GM19043 (cell line): ENCODE measurements at regions not wholly inside any gene's neighbourhood (a gene's known extent, or its start where the extent isn't known, plus 50 kb on each side); places are given as distances from the start of the nearest gene placed in this dataset.

Experiments used
- ATAC-seq: cut with Tn5 transposase; IDR thresholded peaks from one replicate; pipeline ENCODE4 v1.9.1; 2021; ENCODE audit warnings: low read depth; ENCODE audit not compliant: unreplicated experiment

DNA sequence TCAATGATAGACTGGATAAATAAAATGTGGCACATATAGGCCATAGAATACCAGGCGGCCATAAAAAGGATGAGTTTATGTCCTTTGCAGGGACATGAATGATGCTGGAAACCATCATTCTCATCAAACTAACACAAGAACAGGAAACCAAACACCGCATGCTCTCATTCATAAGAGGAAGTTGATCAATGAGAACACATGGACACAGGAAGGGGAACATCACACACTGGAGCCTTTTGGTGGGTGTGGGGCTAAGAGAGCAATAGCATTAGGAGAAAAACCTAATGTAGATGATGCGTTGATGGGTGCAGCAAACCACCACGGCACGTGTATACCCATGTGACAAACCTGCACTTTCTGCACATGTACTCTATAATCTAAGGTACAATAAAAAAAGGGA, 883.4 kb upstream of the PRMT6 start:
- no peak for ATAC-seq

- no peak for ATAC-seq
These were observed 877.7 kb upstream of the PRMT6 start for GRCh38 chr1:106178791-106179190.

GRCh38 chr1:106181866-106182265, 874.6 kb upstream of the PRMT6 start:
- no peak for ATAC-seq

- no peak for ATAC-seq
These were observed 871.4 kb upstream of the PRMT6 start for GRCh38 chr1:106185089-106185488.

GRCh38 chr1:106189780-106190179, 866.7 kb upstream of the PRMT6 start:
- no peak for ATAC-seq

- ATAC-seq: no peak
These were observed 862.3 kb upstream of the PRMT6 start for GRCh38 chr1:106194206-106194605.

GRCh38 chr1:106200711-106201110, 855.8 kb upstream of the PRMT6 start:
- ATAC-seq: no peak

DNA sequence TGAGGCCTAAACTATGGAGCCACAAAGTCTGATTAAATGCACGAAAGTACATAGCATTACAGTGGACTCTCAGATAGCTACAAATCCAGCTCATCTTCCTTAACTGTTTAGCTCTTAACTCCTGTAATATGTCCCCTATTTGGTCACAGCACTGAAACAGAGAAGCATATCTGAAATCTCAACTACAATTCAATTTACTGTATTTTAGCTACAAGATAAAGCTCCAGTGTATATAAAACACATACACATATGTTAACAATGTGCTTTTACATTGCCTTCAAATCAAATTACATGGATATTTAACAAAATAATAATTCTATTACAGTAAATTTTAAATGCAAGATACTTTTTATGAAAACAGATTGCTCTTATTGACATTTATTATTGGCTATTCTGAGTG, 849.3 kb upstream of the PRMT6 start:
- no peak for ATAC-seq

GRCh38 chr1:106217765-106218164, 838.7 kb upstream of the PRMT6 start:
- no peak for ATAC-seq

DNA sequence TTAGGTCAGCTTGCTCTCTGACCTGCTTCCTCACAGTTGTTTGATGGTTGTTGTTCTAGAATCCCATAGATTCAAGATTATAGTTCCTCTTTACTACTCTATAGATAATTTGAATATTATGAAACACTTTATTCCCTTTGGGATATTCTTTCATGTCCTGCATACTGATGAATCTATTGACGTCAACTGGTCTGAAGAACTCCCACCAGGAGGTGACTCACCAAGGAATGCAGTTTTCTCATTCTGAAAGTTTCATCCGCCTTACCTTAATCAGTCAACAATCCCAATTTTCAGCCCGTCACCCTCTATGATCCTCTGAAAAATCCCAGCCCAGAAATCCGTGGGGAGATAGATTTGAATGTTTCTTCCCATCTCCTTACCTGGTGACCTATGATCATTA, 834.1 kb upstream of the PRMT6 start:
- no peak for ATAC-seq

GRCh38 chr1:106223213-106223612, 833.3 kb upstream of the PRMT6 start:
- ATAC-seq: no peak

GRCh38 chr1:106224426-106224825, 832.0 kb upstream of the PRMT6 start:
- ATAC-seq: no peak

DNA sequence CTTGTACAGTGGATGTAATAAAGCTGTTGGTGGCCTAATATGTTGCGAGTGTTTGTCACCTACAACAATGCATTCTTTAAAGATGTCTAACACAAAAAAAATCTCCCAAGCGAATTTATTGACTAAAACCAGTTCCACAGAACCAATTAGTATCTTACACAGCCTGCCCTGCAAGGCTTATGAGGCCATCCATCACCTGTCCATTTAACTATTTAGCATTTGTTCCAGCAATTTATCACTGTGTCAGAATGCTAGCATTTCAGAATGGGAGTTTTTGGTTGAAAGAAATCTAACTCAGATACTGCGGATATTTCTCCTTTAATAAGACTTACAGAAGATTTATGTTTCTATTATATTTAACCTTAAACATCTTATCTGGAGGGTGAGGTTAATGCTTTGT, 831.1 kb upstream of the PRMT6 start:
- no peak for ATAC-seq

GRCh38 chr1:106226550-106226949, 829.9 kb upstream of the PRMT6 start:
- no peak for ATAC-seq

DNA sequence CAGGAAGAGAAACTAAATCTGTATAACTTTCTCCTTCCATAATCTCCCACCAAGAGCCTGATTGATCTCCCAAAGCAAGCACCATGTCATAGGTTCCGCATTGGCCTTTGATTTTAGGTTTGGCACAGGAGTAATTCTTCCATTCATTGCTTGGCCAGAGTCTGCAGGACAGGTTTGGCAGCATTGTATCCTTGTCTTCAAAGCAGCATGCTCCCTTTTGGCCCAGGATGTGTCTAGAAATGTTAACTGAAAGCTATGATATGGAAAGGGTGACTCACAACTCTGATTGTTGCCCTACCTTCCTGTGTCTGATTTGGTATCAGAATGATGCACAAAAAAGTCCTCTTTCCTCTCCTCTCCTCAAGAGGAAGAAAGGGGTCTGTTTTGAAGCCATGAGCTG, 824.3 kb upstream of the PRMT6 start:
- ATAC-seq: no peak

- no peak for ATAC-seq
These were observed 823.0 kb upstream of the PRMT6 start for GRCh38 chr1:106233511-106233910.

DNA sequence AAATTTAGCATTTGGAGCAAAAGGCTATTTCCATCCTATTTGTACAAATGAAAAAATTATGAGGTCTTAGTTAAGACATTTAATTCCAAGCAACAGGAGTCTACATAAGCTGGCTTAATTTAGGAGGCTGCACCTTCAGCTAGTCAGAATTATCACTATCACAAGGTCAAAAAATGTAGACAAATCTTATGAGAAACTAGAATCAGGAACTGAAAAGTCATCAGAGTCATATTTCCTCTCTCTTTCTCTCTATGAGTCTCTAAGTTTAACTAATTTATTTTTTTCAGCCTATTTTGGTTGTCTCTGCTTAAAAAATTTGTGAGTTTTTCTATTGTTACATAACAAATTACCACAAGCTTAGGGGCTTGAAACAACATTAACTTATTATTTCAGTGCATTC, 807.1 kb upstream of the PRMT6 start:
- ATAC-seq: no peak

DNA sequence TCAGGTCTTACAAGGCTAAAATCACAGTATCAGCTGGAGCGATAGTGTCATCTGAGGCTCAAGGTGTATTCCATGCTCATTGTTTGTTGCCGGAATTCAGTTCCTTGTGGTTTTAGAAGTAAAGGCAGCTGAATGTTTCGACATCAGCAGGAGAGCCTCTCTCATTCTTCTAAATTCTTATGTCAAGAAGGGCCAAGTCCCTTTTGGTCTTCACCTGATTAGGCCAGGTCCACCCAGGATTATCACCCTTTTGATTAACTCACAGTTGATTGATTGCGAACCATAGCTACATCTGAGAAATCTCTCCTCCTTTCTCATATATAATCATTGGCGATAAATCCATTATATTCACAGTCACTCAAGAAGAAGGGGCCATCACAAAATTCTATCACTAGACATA, 806.7 kb upstream of the PRMT6 start:
- ATAC-seq: no peak

DNA sequence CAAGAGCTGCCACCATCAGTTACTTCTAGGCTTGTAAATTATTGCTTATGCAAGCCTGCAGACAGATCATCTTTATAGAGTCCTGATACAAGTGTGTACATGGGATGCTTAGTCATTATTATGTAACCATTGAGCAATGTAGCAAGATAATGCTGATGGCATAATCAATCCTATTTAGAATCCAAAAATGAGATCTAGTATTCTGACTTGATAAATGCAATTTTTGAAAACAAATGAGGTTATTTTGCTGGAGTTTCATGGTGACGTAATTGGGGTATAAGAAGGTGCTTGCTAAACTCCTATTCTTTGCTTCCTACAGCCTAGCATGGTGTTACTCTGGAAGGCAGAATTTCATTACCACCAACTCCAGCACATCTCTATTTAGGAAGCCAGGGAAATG, 801.7 kb upstream of the PRMT6 start:
- ATAC-seq: no peak

DNA sequence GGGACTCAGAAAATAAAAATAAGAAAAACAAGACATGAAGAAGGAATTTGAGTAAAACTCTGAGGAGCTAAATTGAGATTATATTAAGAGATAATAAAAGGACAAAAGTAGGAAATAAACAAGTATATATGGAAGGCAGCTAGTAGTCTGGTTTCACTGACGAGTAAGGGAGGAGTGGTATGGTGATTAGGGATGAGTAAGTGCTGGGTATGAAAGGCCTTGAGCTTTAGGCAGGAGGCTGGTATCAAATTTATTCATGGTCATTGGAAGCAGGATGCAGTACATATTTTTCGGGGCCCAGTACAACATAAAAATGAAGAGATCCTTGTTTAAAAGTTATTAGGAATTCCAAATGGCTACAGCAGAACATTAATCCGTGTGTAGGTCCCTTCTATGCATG, 789.7 kb upstream of the PRMT6 start:
- no peak for ATAC-seq

- ATAC-seq: no peak
These were observed 788.4 kb upstream of the PRMT6 start for GRCh38 chr1:106268070-106268469.

DNA sequence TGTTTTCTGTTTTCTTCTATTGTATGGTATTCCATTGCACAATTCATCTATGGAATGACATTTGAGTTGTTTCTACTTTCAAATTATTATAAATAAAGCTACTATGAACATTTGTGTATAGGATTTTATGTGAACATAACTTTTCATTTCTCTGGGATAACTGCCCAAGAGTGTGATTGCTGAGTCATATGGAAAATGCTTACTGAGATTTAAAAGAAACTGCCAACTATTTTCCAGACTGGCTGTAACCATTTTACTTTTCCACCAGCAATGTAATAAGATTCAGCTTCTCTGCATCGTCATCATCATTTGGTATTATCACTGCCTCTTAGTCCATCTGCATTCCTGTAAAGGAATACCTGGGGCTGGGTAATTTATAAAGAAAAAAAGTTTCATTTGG, 779.6 kb upstream of the PRMT6 start:
- no peak for ATAC-seq

DNA sequence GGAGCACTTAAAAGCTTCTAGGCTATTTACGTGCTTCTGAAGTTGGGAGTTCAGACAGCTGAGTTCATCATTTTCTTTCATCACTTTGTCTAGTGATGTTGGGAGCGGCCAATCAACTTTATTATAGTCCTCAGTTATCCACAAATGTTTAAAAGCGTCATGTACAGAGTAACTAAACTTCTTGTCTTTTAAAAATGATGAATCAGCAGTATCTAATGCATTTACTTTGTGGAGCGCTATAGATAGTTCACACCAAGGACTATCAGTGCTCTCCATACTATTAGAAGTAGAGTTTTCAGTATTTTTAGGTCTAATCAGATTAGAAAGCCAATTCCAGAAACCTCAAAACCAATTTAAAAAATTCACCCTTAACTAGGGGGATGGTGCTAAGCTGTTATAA, 778.7 kb upstream of the PRMT6 start:
- no peak for ATAC-seq

- ATAC-seq: no peak
These were observed 777.8 kb upstream of the PRMT6 start for GRCh38 chr1:106278716-106279115.
